ENCODE measurements at regions not wholly inside any gene's neighbourhood (a gene's known extent, or its start where the extent isn't known, plus 50 kb on each side); places are given as distances from the start of the nearest gene placed in this dataset.

DNA sequence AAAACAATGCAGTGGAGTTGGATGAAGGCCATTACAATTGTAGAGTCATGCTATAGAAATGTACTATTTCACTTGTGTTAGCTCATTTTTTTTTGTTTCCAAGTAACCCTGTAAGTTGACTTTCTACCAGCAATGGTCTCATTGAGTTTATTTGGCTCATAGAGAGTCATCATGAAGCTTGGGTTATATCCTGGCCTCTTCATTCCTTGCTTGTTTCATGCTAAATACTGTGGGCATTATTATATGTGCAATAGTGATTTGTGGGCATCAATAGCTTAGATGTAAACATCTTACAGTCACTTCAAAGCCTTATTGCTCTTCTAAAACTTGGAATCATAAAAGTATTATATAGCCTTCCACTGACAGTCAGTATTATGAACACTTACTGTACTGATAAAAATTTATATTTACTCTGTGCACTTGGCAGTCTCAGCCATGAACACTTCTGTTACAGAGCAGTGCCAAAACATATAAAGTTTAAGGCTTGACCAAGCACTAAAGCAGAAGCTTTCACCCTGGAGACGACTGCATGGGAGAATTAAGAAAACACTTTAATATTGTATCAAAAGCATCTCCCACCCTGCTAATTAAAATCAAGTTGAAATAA, 751.2 kb downstream of the SATB2 start:
- no peak overlapping the region for H3K4me3 ChIP-seq (ENCODE audit: control insufficient read depth, low read depth, low read length)
- TF ChIP-seq CTCF (conservative IDR thresholded peaks at IDR 0.05; ENCODE audit: control insufficient read depth, insufficient read depth, low read depth, low read length), result no peak
- DNase-seq (ENCODE audit: low read depth), result peak; percentile 0

- no peak overlapping the region for H3K4me3 ChIP-seq (ENCODE audit: control insufficient read depth, low read depth, low read length)
- DNase-seq (ENCODE audit: low read depth), result no peak
- TF ChIP-seq CTCF (conservative IDR thresholded peaks at IDR 0.05; ENCODE audit: control insufficient read depth, insufficient read depth, low read depth, low read length), result no peak
These were observed 754.5 kb downstream of the SATB2 start for GRCh38 chr2:198703281-198703680.

GRCh38 chr2:198702796-198703195, 754.9 kb downstream of the SATB2 start:
- no peak for DNase-seq (ENCODE audit: low read depth)
- no peak overlapping the region for H3K4me3 ChIP-seq (ENCODE audit: control insufficient read depth, low read depth, low read length)
- no peak for TF ChIP-seq CTCF (conservative IDR thresholded peaks at IDR 0.05; ENCODE audit: control insufficient read depth, insufficient read depth, low read depth, low read length)

- DNase-seq (ENCODE audit: low read depth), result no peak
- no peak for TF ChIP-seq CTCF (conservative IDR thresholded peaks at IDR 0.05; ENCODE audit: control insufficient read depth, insufficient read depth, low read depth, low read length)
- H3K4me3 ChIP-seq (ENCODE audit: control insufficient read depth, low read depth, low read length), result no peak overlapping the region
These were observed 756.3 kb downstream of the SATB2 start for GRCh38 chr2:198701481-198701880.

DNA sequence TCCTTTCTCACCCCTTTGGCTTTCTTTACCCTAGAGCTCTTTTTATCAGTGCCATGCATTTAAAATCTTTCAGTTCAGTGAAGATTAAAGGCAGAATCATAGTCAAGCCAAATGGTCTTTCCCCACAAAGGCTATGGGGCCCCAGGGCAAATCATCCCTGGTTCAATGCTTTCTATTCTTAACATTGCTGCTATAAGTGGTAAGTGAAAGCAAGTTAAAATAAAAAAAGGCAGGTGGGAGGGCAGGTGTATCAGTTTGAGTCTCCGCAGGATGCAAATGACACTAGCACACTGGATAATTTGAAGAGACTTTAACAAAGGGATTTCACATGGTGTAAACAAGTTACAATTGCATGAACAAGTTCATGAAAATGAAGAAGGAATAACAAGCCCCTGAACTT, 757.4 kb downstream of the SATB2 start:
- no peak for DNase-seq (ENCODE audit: low read depth)
- no peak overlapping the region for H3K4me3 ChIP-seq (ENCODE audit: control insufficient read depth, low read depth, low read length)
- TF ChIP-seq CTCF (conservative IDR thresholded peaks at IDR 0.05; ENCODE audit: control insufficient read depth, insufficient read depth, low read depth, low read length), result no peak

DNA sequence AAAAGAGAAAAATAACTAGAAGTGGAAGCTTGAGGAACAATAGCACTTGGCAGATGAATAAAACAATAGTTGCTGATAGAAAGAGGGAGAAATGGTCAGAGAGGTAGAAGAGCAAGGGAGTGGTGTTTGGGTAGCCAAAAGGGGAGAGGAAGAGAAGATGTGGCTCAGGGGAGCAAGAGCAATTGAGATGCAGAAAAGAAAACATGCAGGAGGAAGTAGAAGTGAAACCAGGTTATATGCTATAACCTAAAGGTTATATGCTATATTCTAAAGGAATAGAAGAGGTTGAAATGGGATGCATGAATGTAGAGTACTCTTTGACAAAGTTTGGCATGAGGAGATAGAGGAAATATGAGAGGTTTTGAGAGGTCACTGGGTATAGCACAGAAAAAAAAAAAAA, 759.5 kb downstream of the SATB2 start:
- H3K4me3 ChIP-seq (ENCODE audit: control insufficient read depth, low read depth, low read length), result no peak overlapping the region
- DNase-seq (ENCODE audit: low read depth), result no peak
- TF ChIP-seq CTCF (conservative IDR thresholded peaks at IDR 0.05; ENCODE audit: control insufficient read depth, insufficient read depth, low read depth, low read length), result no peak

DNA sequence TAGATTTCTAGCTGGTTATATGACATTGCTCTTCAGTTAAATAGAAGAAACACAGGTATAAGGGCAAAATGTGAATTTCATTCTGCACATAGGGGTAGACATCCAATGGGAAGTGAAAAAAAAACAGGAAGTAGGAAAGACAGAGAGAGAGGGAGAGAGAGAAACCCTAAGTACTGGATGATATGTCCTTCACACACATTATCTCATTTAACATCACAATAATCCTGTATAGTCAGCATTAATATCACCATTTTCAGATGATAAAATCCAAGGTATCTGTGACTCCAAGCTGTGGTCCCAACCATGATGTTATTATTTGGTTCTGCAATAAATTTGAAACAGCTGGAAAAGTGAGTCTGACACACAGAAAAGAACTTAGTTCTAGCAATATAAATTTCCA, 759.9 kb downstream of the SATB2 start:
- no peak for DNase-seq (ENCODE audit: low read depth)
- no peak for TF ChIP-seq CTCF (conservative IDR thresholded peaks at IDR 0.05; ENCODE audit: control insufficient read depth, insufficient read depth, low read depth, low read length)
- H3K4me3 ChIP-seq (ENCODE audit: control insufficient read depth, low read depth, low read length), result no peak overlapping the region

All from fibroblast of mammary gland (primary cell).